Adrenal gland (tissue), 9 donors: ENCODE measurements at regions not wholly inside any gene's neighbourhood (a gene's known extent, or its start where the extent isn't known, plus 50 kb on each side); places are given as distances from the start of the nearest gene placed in this dataset.

Experiments used
- DNase-seq, 7 donors: peaks; one replicate each; pipeline ENCODE4 v3.0.0-alpha.2; 2019 to 2020
- H3K27ac ChIP-seq, 5 donors: fragments of 200-600 bp; sonication (generic) in 4 of 5; 1 replicate in 3 of 5; 2 replicates in 2 of 5; pipeline versions ENCODE4 v1.5.1 to v1.8.0; 2016 to 2020; ENCODE audit warnings: mild to moderate bottlenecking in 1 of 5
- H3K27me3 ChIP-seq: fragments of 200-600 bp; 2 replicates; pipeline ENCODE4 v1.8.0; 2021
- H3K36me3 ChIP-seq, 2 donors: fragments of 200-600 bp; replicated peaks in 1 of 2; 1 replicate in 1 of 2; 2 replicates in 1 of 2; pipeline versions ENCODE4 v1.5.1 to v1.8.0; 2018 to 2022
- H3K4me1 ChIP-seq, 2 donors: fragments of 200-600 bp; replicated peaks in 1 of 2; 1 replicate in 1 of 2; 2 replicates in 1 of 2; pipeline versions ENCODE4 v1.5.1 to v1.8.0; 2018 to 2021
- H3K4me3 ChIP-seq, 4 donors: fragments of 200-600 bp; sonication (generic) in 3 of 4; one replicate each; pipeline ENCODE4 v1.5.1; 2016 to 2018
- H3K9me3 ChIP-seq, 3 donors: fragments of 200-600 bp; sonication (generic) in 1 of 3; replicated peaks in 1 of 3; 1 replicate in 2 of 3; 2 replicates in 1 of 3; pipeline versions ENCODE4 v1.5.1 to v1.8.0; 2016 to 2021
- CTCF ChIP-seq, 6 experiments: fragments of 450-650 bp in 4 of 6; fragments of 200-600 bp in 2 of 6; sonication (generic) in 1 of 6; IDR thresholded peaks; 1 replicate in 5 of 6; 2 replicates in 1 of 6; pipeline versions ENCODE4 v1.5.1 to v1.8.0; 2016 to 2021; ENCODE audit warnings: antibody characterized with exemption in 6 of 6, mild to moderate bottlenecking in 2 of 6, moderate library complexity in 1 of 6
- POLR2A ChIP-seq, 2 donors: fragments of 450-650 bp; IDR thresholded peaks; one replicate each; pipeline ENCODE4 v1.6.1; 2017; ENCODE audit warnings: antibody characterized with exemption in 2 of 2, mild to moderate bottlenecking in 2 of 2, moderate library complexity in 1 of 2
- WGBS, 4 donors: extraction: QIAGEN DNeasy Blood & Tissue Kit in 2 of 4; methylation state at CpG; one replicate each; pipeline versions ENCODE4 v1.1.5 to v1.1.7; 2013 to 2017; 5-methylcytosine and 5-hydroxymethylcytosine counted together
- intact Hi-C, 2 donors: fragments of 100-400 bp; cut with DNase I; formaldehyde crosslinking; loops; one replicate each; pipeline versions ENCODE4 v1.14.1 to v1.15.0; 2022 to 2023
- donor health status: healthy with polysubstance abuse.
- donor health status: Bipolar disorder and iron deficiency.
- donor health status: DM: yes; HTN: yes; CAD: no.
- donor health status: DM: no; HTN: no; CAD: no.
- donor health status: DM: no; HTN: no; CAD: no.

- Histone ChIP-seq H3K27ac (no peak overlapping the region), H3K27me3 (no peaks in the 10 kb centered on the region), H3K4me3 (no peak overlapping the region), H3K4me1 (peaks cover 0 to 4% of the 10 kb centered on the region in 2 donors), H3K36me3 (no peaks in the 10 kb centered on the region), H3K9me3 (no peaks in the 10 kb centered on the region)
- no peak for TF ChIP-seq POLR2A (IDR thresholded peaks at IDR 0.05)
- no peak for TF ChIP-seq CTCF (IDR thresholded peaks at IDR 0.05)
- DNase-seq = no peak
- intact Hi-C loops = no loop called here
These were observed 328.9 kb upstream of the TGFBR2 start for GRCh38 chr3:30277494-30277893.

- H3K27me3 ChIP-seq = no peaks in the 10 kb centered on the region
- no peak overlapping the region for H3K4me3 ChIP-seq
- no peak for DNase-seq
- no peaks in the 10 kb centered on the region for H3K9me3 ChIP-seq
- WGBS, 4 donors = 69 to 83% (median 79%) methylated on average over 1 of the region's 1 CpG
- intact Hi-C loops = no loop called here
- H3K4me1 ChIP-seq = peaks cover 0 to 17% of the 10 kb centered on the region in 2 donors
- no peaks in the 10 kb centered on the region for H3K36me3 ChIP-seq
- TF ChIP-seq CTCF (IDR thresholded peaks at IDR 0.05) (no peak), POLR2A (IDR thresholded peaks at IDR 0.05) (no peak)
- no peak overlapping the region for H3K27ac ChIP-seq
These were observed 324.9 kb upstream of the TGFBR2 start for GRCh38 chr3:30281526-30281925.

- Histone ChIP-seq H3K4me1 (peaks cover 0 to 18% of the 10 kb centered on the region in 2 donors), H3K36me3 (no peaks in the 10 kb centered on the region), H3K27ac (peak overlapping the region in 1 of 5 donors; percentile 5), H3K9me3 (no peaks in the 10 kb centered on the region), H3K27me3 (no peaks in the 10 kb centered on the region), H3K4me3 (no peak overlapping the region)
- TF ChIP-seq POLR2A (IDR thresholded peaks at IDR 0.05) = no peak
- no peak for TF ChIP-seq CTCF (IDR thresholded peaks at IDR 0.05)
- 41 to 50% (median 48%) methylated on average over 3 of the region's 3 CpGs for WGBS, 4 donors
- peak in 2 of 7 donors; percentile 21 to 34 for DNase-seq
- intact Hi-C loops = no loop called here
These were observed 324.2 kb upstream of the TGFBR2 start for GRCh38 chr3:30282154-30282696.

- Histone ChIP-seq H3K27me3 (no peaks in the 10 kb centered on the region), H3K4me3 (no peak overlapping the region), H3K36me3 (no peaks in the 10 kb centered on the region), H3K27ac (peak overlapping the region in 2 of 5 donors; percentile 2 to 20), H3K4me1 (peaks cover 0 to 23% of the 10 kb centered on the region in 2 donors), H3K9me3 (no peaks in the 10 kb centered on the region)
- intact Hi-C loops = no loop called here
- TF ChIP-seq POLR2A (IDR thresholded peaks at IDR 0.05) (no peak), CTCF (IDR thresholded peaks at IDR 0.05) (no peak)
- 69 to 84% (median 80%) methylated on average over 5 of the region's 5 CpGs for WGBS, 4 donors
- no peak for DNase-seq
These were observed 321.0 kb upstream of the TGFBR2 start for GRCh38 chr3:30285188-30286006.
